Amygdala (tissue), 56 donors: ENCODE measurements at regions not wholly inside any gene's neighbourhood (a gene's known extent, or its start where the extent isn't known, plus 50 kb on each side); places are given as distances from the start of the nearest gene placed in this dataset.

ENCODE experiments used
- DNase-seq, 56 donors: peaks; one replicate each; lab custom pipeline; 2025; lab: John Stamatoyannopoulos, UW

DNA sequence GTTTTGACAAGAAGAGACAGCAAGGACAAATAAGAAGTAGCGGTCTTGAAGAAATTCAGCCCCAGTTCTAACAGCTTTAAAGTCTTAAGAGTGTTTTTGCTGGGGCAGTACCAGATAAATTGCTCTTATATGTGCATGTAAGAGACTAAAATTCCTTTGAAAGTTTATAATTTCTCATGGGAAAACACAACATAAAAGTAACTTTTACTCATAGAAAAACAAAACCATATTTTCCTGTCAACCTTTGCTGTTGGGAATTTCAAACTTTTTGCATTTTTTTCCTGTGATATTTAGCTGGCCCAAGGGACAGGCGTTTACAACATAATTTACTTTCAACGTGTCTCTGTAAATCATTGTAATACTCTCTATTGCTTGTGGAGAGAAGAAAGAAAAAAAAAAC lies 767.8 kb upstream of the ZEB2 start:
- no peak for DNase-seq

GRCh38 chr2:145286716-145287275 lies 766.9 kb upstream of the ZEB2 start:
- no peak for DNase-seq

- DNase-seq = no peak
Measured at GRCh38 chr2:145284551-145284950, 764.6 kb upstream of the ZEB2 start.

GRCh38 chr2:145283131-145283530 lies 763.2 kb upstream of the ZEB2 start:
- no peak for DNase-seq

DNA sequence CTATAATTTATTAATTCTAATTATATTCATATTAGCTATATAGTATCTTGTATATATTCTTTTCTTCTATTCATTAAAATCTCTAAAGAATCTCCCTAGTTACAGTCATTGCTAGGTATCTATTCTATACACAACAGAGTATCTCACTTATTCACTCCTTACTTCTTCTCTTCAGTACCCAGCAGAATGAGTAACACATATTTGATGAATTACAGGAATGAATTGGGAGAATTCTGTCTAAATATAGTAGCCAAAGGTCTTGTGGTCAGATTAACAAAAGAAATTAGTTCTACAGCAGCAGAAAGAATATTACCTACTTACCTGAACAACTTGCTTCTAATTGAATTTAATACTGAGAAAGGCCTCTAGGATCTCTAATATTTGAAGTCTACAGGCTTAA lies 758.0 kb upstream of the ZEB2 start:
- DNase-seq = no peak

DNA sequence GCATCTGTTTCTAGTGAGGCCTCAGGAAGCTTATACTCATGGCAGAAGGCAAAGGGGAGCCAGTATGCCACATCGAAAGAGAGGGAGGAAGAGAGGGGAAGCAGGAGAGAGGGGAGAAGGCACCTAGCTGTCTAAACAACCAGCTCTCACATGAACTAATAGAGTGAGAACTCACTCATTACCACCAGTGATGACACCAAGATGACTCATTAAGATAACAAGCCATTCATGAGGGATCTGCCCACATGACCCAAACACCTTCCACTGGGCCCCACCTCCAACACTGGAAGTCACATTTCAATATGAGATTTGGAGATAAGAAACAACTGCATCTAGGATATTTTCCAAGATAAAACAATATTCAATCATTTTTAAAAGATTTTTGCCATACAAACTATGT lies 753.9 kb upstream of the ZEB2 start:
- DNase-seq = no peak

GRCh38 chr2:145268931-145269330 lies 749.0 kb upstream of the ZEB2 start:
- no peak for DNase-seq

GRCh38 chr2:145267451-145267850 lies 747.5 kb upstream of the ZEB2 start:
- DNase-seq = no peak

- DNase-seq = no peak
Measured at GRCh38 chr2:145265244-145265643, 745.3 kb upstream of the ZEB2 start.

DNA sequence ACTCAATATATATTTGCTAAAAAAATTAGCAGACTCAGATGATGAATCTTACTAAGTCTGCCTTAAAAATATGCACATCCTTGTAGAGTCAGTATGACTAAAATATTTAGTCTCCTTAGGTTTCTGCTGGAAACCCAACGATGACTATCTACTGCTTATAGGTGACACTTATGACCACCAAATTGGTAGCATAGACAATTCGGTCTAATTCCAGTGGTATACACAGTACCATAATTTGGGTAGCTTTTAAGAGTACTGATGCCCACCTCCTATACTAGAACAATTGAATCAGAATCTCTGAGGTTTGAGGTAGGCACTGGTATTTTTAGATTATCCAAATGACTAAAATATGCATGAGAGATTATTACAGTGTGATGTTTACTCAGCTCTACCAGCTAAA lies 740.8 kb upstream of the ZEB2 start:
- DNase-seq = no peak

DNA sequence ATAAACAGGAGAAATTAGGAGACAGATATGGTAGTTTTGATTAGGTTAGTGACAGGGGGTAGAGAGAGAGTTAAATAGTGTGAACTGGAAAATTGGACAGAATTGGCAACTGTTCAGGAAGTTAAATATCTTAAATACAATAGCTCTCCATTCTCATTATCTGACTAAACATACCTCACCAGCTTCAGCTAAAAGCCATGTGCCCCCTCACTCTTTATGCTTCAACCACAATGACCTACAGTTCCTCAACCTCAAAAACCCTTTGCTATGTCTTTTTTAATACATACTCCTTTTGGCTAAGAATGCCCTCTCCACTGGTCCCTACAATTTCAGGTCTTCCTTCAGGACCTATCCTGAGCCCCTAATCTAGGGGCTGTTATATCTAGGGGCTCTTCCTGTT lies 740.2 kb upstream of the ZEB2 start:
- no peak for DNase-seq

GRCh38 chr2:145258903-145259579 lies 739.1 kb upstream of the ZEB2 start:
- DNase-seq = peak in 1 of 56 donors; percentile 0

DNA sequence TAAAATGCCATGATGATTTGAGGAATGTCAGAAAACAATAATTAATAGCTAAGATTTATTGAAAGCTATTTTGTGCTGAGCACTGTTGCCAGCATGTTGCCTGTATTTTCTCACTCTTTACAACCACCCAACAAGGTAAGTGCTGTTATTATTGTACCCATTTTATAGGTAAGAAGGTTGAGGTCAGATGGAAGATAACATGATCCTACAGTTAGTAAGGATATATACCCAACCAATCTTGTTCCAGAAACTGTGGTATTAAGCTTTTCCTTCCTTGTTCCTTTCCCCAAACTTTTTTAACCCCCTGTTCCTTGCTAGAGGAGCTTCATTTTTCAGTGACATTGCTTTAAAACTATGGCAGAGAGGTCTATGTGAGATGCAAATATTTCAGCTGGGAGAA lies 738.0 kb upstream of the ZEB2 start:
- no peak for DNase-seq

DNA sequence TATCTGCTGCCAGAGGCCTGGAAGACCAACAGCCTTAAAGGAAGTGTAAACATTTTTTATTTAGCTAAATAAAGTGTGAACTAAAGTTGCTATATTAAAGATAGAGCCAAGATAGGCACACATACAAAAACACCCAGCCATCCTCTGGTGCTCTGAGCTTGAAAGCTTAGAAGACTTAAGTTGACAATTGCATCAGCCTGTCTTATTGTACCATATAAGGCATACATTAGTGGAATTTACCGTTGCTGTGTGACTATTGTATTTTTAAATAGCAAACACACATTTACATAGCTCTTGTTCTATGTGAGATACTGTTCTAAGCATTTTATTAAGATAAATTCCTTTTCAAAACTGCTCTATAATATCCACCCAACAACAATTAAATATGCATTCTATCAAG lies 736.6 kb upstream of the ZEB2 start:
- no peak for DNase-seq

DNA sequence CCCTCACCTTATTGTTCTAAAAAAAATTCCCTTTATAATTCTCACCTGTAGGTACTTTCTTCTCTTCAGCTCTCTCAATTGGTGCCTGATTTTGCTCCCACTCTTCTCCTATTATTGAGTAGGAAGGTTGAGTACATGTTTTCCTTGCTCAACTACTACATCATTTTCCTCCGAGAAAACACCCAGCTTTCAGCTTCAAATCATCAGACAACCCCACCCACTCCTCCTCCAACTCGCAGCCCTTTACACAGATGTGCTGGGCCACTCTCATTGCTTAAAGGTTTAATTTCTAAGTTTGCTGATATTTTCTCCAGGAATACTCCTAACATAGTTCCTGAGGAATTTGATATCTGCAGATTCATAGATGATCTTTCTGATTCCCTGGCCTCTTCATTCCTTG lies 734.4 kb upstream of the ZEB2 start:
- DNase-seq = no peak

DNA sequence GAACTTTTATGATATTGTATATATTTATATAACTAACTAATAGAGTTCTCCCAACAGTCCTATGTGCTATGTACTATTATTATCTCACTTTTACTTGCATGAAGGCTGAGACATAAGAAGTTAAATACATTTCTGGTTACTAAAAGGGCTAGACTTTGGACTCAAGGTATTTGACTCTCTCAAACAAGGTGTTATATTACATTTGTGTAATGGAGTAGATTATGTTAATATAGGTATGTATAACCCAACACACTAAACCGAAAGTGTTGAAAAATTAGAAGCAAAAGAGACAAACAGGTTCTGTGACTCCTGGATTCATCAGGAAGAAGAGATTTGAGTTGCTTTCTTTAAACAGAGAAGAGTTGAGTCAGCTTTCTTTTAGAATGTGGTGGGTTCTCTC lies 733.6 kb upstream of the ZEB2 start:
- no peak for DNase-seq

GRCh38 chr2:145245268-145245870 lies 725.5 kb upstream of the ZEB2 start:
- DNase-seq = no peak

GRCh38 chr2:145235312-145235711 lies 715.4 kb upstream of the ZEB2 start:
- no peak for DNase-seq

DNA sequence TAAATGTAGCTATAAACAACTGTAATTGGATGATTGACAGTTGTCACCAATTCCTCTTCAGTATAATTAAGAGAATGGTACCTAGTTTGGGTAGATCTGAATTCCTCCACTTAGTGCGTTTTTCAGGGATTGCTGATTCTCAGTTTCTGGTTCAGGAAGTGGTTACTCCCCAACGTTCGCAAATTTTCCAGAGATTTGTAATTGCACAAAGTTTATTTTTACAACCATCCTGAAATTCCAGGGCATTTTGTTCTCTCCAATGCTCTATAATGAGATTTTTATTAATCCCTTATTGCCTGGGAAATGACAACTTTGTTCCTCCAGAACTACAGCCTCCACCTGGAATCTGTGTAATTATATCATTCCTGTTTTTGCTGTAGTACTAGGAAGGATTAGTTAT lies 710.6 kb upstream of the ZEB2 start:
- DNase-seq = no peak

DNA sequence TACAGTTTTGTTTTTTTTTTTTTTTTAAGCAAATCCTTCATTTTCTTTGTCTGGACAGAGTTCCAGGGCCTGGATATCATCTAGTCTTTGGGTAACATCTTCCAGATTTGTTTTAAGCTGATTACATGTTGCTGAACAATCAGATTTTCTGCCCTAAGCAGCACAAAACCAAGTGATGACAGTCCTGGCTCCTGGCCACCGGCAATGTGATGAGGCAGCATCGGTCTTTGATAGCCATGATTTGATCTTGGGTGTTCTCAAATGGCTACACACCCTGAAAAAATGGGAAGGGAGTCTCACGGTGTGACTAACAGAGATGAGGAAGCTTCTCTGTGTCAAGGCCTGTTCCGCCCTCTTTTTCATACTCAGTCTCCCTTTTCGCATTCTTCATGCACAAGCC lies 708.6 kb upstream of the ZEB2 start:
- DNase-seq = peak in 1 of 56 donors; percentile 2

GRCh38 chr2:145226901-145227300 lies 707.0 kb upstream of the ZEB2 start:
- DNase-seq = no peak

DNA sequence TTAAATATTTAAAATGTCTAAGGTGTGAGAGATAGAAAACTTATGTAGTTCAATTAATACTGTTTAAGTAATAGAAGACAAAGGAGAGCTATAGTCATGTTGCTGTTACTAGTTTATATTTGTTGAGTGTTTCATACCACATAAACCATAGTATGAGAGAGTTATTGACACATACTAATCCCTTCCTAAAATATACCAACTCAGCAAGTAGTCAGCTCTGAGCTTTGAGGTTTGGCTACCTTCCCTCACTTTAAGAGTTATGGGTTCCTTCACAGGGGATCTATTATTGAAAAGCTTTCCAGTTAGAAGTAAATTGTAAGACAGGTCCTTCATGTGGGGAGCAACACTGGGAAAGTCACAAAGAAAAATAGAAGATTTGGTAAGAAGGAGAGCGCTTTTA lies 701.6 kb upstream of the ZEB2 start:
- no peak for DNase-seq
